GM19324 (cell line): ENCODE measurements at regions not wholly inside any gene's neighbourhood (a gene's known extent, or its start where the extent isn't known, plus 50 kb on each side); places are given as distances from the start of the nearest gene placed in this dataset.

Experiments
- ATAC-seq: cut with Tn5 transposase; IDR thresholded peaks from one replicate; pipeline ENCODE4 v1.9.1; 2021; ENCODE audit warnings: mild to moderate bottlenecking, moderate library complexity; ENCODE audit not compliant: unreplicated experiment, low FRiP score

DNA sequence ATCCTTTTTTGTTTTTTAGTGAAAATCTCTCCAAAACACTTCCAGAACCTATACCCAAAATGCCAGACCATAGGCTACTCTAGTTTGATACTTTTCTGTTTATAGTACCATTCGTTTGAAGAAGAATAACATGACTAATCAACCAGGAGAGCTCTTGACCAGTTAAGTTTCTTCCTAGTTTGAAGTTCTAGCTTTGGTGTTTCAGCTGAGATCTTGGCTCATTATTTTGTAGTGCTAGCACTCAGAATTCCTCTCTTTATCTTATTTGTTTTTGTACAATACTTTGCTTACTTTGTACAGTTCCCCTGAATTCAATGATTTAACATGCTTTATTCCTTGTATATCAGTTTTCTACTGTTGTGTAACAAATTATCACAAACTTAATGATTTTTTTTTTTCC lies 911.6 kb downstream of the EFNA5 start:
- ATAC-seq: no peak

GRCh38 chr5:106757672-106758071 lies 913.1 kb downstream of the EFNA5 start:
- peak; percentile 54 for ATAC-seq

DNA sequence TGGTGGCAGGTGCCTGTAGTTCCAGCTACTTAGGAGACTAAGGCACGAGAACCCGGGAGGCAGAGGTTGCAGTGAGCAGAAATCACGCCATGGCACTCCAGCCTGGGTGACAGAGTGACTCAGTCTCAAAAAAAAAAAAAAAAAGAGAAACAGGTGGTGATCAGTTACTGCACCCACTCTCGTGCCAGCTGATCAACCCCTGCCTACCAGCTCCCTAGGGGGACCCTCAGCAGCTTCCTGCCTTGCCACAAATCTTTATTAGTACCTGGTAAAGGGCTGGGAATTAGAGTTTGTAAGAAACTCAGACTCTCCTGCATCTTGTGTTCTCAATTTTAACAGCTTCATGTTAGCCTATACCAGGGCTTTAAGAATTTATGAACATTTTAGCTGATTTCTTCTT lies 914.9 kb downstream of the EFNA5 start:
- ATAC-seq: peak; percentile 42

DNA sequence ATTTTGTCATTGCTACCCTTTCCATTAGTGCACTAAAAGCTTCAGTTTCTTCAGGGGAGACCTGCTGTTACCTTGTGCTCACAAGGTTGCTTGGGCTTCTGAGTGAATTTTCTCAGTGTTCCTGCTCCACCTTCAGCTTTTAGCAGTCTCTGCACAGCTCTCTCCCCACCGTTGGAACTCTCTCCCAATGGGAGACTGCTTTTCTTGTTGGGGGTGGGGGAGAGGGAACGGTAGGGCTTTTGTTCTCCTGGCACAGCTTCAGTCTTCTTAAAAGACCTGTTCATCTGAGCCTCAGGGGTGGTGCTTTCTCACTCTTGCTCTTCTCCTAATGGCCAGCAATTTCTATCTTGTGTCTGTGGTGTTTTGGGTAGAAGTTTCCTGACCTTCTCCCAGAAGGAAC lies 915.7 kb downstream of the EFNA5 start:
- ATAC-seq: no peak

- ATAC-seq: no peak
Measured at GRCh38 chr5:106749826-106750225, 920.9 kb downstream of the EFNA5 start.

GRCh38 chr5:106739127-106739526 lies 931.6 kb downstream of the EFNA5 start:
- ATAC-seq: no peak

GRCh38 chr5:106737111-106737510 lies 933.6 kb downstream of the EFNA5 start:
- ATAC-seq: no peak

DNA sequence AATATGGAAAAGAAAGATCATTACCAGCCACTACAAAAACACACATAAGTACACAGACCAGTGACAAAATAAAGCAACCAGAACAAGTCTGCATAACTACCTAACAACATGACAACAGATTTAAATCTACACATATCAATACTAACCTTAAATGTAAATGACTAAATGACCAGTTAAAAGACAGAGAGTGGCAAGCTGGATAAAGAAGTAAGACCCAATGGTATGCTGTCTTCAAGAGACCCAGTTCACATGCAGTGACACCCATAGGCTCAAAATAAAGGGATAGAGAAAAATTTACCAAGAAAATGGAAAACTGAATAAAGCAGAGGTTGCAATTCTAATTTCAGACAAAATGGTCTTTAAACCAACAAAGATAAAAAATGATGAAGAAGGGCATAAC lies 938.1 kb downstream of the EFNA5 start:
- ATAC-seq: no peak

DNA sequence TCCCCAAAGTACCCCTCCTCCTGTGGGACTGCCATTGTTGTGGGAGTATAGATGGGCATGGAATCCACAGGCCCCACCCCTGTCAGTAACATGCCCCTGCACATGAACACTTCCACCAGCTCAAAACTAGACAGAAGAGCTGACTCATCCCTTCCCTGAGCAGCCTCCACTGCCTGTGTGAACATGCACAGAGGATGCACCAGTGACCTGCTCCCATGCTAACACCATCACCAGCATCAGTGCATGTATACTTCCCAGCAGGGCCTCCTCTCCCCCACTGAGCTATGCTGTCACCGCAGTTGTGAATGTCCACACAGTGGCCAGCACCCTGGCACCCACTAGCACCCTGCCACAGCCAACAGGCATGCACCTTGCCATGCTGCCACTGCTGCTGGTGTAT lies 939.8 kb downstream of the EFNA5 start:
- no peak for ATAC-seq

GRCh38 chr5:106730506-106730905 lies 940.2 kb downstream of the EFNA5 start:
- no peak for ATAC-seq

DNA sequence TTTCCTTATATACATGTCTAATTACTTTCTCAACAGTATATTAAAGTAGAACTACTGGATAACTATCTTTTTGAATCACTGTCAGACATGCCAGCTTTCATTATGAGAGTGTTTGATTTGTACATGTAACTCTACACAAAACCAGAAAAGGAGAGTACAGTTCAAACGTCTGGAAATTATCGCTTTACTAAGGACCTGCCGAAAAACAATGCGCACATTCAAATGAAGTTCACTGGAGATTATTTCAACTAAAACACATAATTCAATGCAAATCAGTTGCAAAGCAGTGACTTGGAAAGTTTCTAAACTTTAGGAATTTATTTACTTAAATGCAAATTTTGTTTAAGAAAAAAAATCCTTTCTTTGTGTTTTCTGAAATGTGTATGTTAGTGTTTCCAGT lies 942.5 kb downstream of the EFNA5 start:
- no peak for ATAC-seq

DNA sequence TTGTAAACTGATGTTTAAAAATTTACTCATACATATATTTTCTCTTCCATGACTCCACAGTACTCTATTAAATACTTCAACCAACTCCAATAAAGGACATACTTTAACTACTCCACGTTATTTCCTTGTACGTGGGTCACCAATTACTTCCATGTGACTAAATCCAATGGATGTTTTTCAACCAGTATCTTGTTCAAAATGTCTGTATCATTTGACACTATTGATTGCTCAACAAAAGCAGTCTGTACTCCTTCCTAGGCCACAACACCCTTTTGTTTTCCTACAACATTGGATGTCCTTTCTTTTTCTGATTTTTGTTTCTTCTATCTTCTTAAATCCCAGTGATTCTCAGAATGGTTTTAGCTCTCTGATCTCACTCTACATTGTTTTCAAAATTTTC lies 943.7 kb downstream of the EFNA5 start:
- ATAC-seq: no peak

DNA sequence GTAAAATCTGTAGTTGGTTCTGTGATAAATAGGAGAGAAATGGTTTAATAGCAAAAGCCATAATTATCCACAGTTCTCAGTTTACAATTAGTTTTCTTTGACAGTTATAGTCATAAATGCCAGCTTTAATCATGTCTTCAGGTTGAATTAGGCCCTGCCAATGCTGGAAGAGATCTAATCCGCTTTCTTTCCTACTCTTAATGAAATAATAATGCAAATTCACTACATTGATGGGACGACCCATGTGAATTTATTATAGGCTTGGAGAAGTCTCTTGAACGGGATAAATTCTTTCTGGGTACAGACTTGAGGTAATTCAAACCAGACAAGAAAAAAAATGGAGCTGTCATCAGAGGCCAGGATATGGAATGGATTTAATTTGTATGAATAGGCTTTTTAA lies 950.4 kb downstream of the EFNA5 start:
- no peak for ATAC-seq

- no peak for ATAC-seq
Measured at GRCh38 chr5:106699796-106700195, 970.9 kb downstream of the EFNA5 start.

DNA sequence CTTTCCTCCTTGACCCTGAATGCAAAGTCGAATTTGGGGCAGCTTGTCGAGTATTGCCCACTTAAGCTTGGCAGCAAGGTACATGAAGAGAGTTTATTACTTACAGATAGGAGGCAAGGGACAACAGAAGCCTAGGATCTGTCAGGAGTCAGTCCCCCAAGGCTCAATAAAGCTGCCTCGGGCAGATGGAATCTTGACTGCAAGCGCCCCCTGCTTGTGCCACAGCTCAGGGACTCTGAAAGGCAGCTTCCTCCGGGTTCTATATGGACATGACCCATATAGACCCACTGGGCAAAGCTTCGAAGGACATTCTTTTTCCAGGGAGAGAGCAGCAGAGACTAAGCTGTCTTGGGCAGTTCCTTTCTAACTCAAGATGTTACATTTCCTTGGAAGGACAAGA lies 971.5 kb downstream of the EFNA5 start:
- ATAC-seq: no peak

- no peak for ATAC-seq
Measured at GRCh38 chr5:106698169-106698568, 972.6 kb downstream of the EFNA5 start.

DNA sequence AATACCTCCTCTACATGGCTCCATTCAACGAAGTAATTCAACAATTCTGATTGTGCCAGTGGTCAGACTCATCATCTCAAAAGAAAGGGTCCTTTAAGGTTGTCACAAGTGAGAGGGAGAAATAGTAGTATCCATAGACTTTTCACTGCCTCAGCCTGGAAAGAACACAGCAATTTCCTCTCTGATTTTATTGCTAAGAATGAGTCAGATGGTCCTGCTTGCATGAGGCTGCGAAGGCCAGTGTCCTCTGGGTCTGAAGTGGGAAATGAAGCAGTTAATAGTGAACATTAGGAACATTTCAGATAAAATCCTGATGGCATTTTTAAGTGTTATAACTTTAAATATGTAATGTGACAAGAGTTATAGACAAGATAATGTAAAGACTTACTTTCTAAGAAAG lies 979.0 kb downstream of the EFNA5 start:
- no peak for ATAC-seq

GRCh38 chr5:106690585-106690984 lies 980.2 kb downstream of the EFNA5 start:
- no peak for ATAC-seq

DNA sequence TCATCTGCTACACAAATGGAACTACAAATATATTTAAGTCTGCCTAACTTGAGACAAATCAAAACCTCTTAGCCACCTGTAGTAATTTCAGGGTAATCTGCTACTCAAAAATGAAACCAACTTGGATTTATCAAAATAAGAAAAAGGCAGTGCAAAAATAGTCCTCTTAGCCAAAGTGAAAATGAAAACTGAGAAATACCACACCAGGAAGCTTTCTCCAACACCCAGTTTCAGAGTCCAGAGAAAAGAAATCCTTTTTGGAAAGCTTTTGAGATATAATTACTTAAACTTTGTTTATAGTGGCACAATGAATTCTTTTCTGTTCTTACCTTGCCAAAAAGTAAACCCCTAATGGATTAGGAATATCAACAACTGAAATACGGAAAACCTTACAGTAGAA lies 990.4 kb downstream of the EFNA5 start:
- ATAC-seq: peak; percentile 90

GRCh38 chr5:106677057-106677456 lies 993.7 kb downstream of the EFNA5 start:
- ATAC-seq: no peak

DNA sequence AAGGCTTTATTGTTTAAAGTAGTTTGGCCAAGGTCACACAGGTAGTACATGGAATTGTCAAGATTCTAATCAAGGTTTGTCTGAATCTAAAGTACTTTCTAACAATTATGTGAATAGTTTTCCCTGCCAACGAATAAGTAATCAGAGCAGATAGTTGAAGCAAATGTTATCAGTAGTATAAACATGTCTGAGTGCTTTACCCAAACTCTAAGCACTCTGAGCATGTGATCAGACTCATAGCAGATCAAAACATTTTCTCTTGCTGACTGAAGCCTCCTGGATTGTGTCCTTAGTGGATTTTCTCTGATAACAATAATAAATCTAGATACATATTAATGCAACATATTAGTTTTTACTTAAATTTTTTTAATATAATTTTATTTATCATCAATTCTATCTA lies 995.0 kb downstream of the EFNA5 start:
- ATAC-seq: no peak

- no peak for ATAC-seq
Measured at GRCh38 chr5:106673941-106674340, 996.8 kb downstream of the EFNA5 start.

- no peak for ATAC-seq
Measured at GRCh38 chr5:106661866-106662265, 1008.9 kb downstream of the EFNA5 start.

- no peak for ATAC-seq
Measured at GRCh38 chr5:106660681-106661080, 1010.1 kb downstream of the EFNA5 start.
